ENCODE measurements at regions not wholly inside any gene's neighbourhood (a gene's known extent, or its start where the extent isn't known, plus 50 kb on each side); places are given as distances from the start of the nearest gene placed in this dataset.

DNA sequence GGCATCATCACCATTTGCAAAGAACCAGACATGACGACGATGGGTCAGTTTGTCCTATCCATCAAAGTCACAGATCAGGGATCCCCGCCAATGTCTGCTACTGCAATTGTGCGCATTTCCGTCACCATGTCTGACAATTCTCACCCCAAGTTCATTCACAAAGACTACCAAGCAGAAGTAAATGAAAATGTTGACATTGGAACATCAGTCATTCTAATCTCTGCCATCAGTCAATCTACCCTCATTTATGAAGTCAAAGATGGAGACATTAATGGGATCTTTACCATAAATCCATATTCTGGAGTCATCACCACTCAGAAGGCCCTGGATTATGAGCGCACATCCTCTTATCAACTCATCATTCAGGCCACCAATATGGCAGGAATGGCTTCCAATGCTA lies 171.6 kb upstream of the MTNR1B start:
- no peak for TF ChIP-seq POLR2AphosphoS5 (IDR thresholded peaks at IDR 0.05; ENCODE audit: low read depth, low read length)
- TF ChIP-seq, protein P1, sequence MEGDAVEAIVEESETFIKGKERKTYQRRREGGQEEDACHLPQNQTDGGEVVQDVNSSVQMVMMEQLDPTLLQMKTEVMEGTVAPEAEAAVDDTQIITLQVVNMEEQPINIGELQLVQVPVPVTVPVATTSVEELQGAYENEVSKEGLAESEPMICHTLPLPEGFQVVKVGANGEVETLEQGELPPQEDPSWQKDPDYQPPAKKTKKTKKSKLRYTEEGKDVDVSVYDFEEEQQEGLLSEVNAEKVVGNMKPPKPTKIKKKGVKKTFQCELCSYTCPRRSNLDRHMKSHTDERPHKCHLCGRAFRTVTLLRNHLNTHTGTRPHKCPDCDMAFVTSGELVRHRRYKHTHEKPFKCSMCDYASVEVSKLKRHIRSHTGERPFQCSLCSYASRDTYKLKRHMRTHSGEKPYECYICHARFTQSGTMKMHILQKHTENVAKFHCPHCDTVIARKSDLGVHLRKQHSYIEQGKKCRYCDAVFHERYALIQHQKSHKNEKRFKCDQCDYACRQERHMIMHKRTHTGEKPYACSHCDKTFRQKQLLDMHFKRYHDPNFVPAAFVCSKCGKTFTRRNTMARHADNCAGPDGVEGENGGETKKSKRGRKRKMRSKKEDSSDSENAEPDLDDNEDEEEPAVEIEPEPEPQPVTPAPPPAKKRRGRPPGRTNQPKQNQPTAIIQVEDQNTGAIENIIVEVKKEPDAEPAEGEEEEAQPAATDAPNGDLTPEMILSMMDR (IDR thresholded peaks at IDR 0.05), result no peak
- TF ChIP-seq TCF7L2 (IDR thresholded peaks at IDR 0.05; ENCODE audit: low read depth, low read length), result no peak

Data from Panc1 (cell line).